Osteocyte (in vitro differentiated cells): ENCODE measurements at regions not wholly inside any gene's neighbourhood (a gene's known extent, or its start where the extent isn't known, plus 50 kb on each side); places are given as distances from the start of the nearest gene placed in this dataset.

Experiments
- DNase-seq: peaks from one replicate; pipeline ENCODE4 v3.0.0; 2021; ENCODE audit warnings: mixed read lengths; ENCODE audit not compliant: unreplicated experiment; ENCODE audit errors: extremely low spot score
- H3K27ac Mint-ChIP-seq: one replicate; pipeline ENCODE4 v1.8.0; 2021; ENCODE audit warnings: mild to moderate bottlenecking, mixed read lengths; ENCODE audit not compliant: unreplicated experiment
- H3K27me3 Mint-ChIP-seq: one replicate; pipeline ENCODE4 v1.8.0; 2021; ENCODE audit warnings: mixed read lengths; ENCODE audit not compliant: unreplicated experiment
- H3K36me3 Mint-ChIP-seq: one replicate; pipeline ENCODE4 v1.8.0; 2021; ENCODE audit warnings: mixed read lengths; ENCODE audit not compliant: unreplicated experiment
- H3K4me1 Mint-ChIP-seq: one replicate; pipeline ENCODE4 v1.8.0; 2021; ENCODE audit warnings: mixed read lengths; ENCODE audit not compliant: unreplicated experiment
- H3K4me3 Mint-ChIP-seq: one replicate; pipeline ENCODE4 v1.8.0; 2021; ENCODE audit warnings: mild to moderate bottlenecking, moderate library complexity, mixed read lengths; ENCODE audit not compliant: unreplicated experiment
- H3K9me3 Mint-ChIP-seq: one replicate; pipeline ENCODE4 v1.8.0; 2021; ENCODE audit warnings: mixed read lengths; ENCODE audit not compliant: unreplicated experiment
- CTCF ChIP-seq: fragments of 200-600 bp; sonication (generic); IDR thresholded peaks from 2 replicates; pipeline ENCODE4 v1.5.0; 2021; ENCODE audit warnings: antibody characterized with exemption, mild to moderate bottlenecking, moderate library complexity

- peaks cover 21% of the 10 kb centered on the region for H3K27me3 Mint-ChIP-seq
- H3K27ac Mint-ChIP-seq = no peak overlapping the region
- no peak for TF ChIP-seq CTCF
- no peaks in the 10 kb centered on the region for H3K9me3 Mint-ChIP-seq
- H3K4me3 Mint-ChIP-seq = no peak overlapping the region
- H3K4me1 Mint-ChIP-seq = no peaks in the 10 kb centered on the region
- DNase-seq = no peak
- no peaks in the 10 kb centered on the region for H3K36me3 Mint-ChIP-seq
Observed at GRCh38 chr15:29376590-29376989, 107.0 kb upstream of the NSMCE3 start.

GRCh38 chr15:29369261-29369660 lies 99.6 kb upstream of the NSMCE3 start:
- Mint-ChIP-seq H3K9me3 (peaks cover 24% of the 10 kb centered on the region), H3K27ac (no peak overlapping the region)

DNA sequence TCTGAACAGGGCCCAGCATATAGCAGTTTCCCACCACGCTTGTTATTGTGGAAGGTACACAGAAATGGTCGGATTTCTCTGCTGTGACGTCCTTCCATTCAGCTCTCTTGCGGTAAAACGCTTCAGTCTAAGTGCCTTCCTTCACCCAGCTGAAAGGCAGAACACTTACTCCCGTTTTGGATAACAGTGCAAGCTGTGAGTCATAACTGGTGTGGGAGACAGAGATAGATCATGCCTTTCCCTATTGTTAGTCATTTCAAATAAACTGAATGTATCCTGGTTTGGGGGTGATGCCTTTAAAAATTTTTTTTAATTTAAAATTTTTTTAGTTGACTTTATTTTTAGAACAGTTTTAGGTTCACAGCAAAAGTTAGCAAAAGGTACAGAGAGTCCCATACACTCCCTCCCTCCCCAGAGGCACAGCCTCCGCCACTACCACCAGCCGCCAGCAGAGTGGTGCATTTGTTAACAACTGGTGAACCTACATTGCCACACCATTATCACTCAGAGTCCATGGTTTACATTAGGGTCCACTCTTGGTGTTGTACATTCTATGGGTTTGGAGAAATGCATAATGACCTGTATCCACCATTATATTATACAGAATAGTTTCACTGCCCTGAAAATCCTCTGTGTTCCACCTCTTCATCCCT lies 94.9 kb upstream of the NSMCE3 start:
- H3K9me3 Mint-ChIP-seq = peaks cover 14% of the 10 kb centered on the region
- peaks cover 6% of the 10 kb centered on the region for H3K4me1 Mint-ChIP-seq
- H3K27ac Mint-ChIP-seq = no peak overlapping the region
- H3K27me3 Mint-ChIP-seq = no peaks in the 10 kb centered on the region
- DNase-seq = no peak
- H3K36me3 Mint-ChIP-seq = peaks cover 2% of the 10 kb centered on the region
- no peak overlapping the region for H3K4me3 Mint-ChIP-seq
- peak; percentile 26 for TF ChIP-seq CTCF

More at GRCh38 chr15:29369261-29369660, 99.6 kb upstream of the NSMCE3 start:
- H3K27me3 Mint-ChIP-seq = peaks cover 8% of the 10 kb centered on the region
- H3K36me3 Mint-ChIP-seq = peaks cover 2% of the 10 kb centered on the region
- TF ChIP-seq CTCF = no peak
- no peak for DNase-seq
- no peak overlapping the region for H3K4me3 Mint-ChIP-seq
- peaks cover 2% of the 10 kb centered on the region for H3K4me1 Mint-ChIP-seq

DNA sequence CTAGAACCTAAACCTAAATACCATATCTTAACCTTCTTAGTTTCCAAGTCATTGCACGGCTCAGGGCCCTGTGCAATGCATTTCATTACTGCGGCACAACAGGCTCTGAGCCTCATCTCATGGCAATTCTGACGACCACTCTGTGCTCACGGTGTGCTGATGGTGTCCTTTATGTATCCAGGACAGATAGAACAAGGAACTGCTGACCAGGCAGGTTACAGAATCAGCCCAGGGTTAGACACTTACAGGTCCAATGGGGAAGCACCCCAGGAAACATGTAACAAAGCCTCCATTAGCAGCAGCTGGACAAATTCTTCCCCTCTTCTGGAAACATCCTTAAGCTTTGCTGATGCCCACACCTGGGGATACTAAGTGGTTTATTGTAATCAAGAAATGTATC lies 91.9 kb upstream of the NSMCE3 start:
- Mint-ChIP-seq H3K27me3 (no peaks in the 10 kb centered on the region), H3K4me3 (no peak overlapping the region), H3K9me3 (no peaks in the 10 kb centered on the region), H3K36me3 (no peaks in the 10 kb centered on the region), H3K27ac (no peak overlapping the region), H3K4me1 (peaks cover 6% of the 10 kb centered on the region)
- no peak for DNase-seq
- TF ChIP-seq CTCF = no peak

- Mint-ChIP-seq H3K4me3 (no peak overlapping the region), H3K36me3 (no peaks in the 10 kb centered on the region), H3K27ac (no peak overlapping the region), H3K9me3 (no peaks in the 10 kb centered on the region), H3K27me3 (no peaks in the 10 kb centered on the region), H3K4me1 (peaks cover 6% of the 10 kb centered on the region)
- TF ChIP-seq CTCF = no peak
- DNase-seq = no peak
Observed at GRCh38 chr15:29360152-29360551, 90.5 kb upstream of the NSMCE3 start.
